Thoracic aorta (tissue), 2 donors: ENCODE measurements at regions not wholly inside any gene's neighbourhood (a gene's known extent, or its start where the extent isn't known, plus 50 kb on each side); places are given as distances from the start of the nearest gene placed in this dataset.

Experiments used
- ATAC-seq: fragments of 150-250 bp; one replicate; pipeline ENCODE4 v1.8.0; 2017; ENCODE audit warnings: low read depth; ENCODE audit not compliant: insufficient number of reproducible peaks, low FRiP score
- DNase-seq: peaks from one replicate; pipeline ENCODE4 v3.0.0-alpha.2; 2020; ENCODE audit warnings: low spot score
- H3K27ac ChIP-seq, 2 donors: fragments of 200-600 bp; sonication (generic); 1 replicate in 1 of 2; 2 replicates in 1 of 2; pipeline ENCODE4 v1.5.1; 2016; ENCODE audit warnings: mild to moderate bottlenecking in 2 of 2, moderate library complexity in 2 of 2
- H3K27me3 ChIP-seq: fragments of 200-600 bp; sonication (generic); replicated peaks from 2 replicates; pipeline ENCODE4 v1.6.0; 2016; ENCODE audit warnings: mild to moderate bottlenecking; ENCODE audit not compliant: insufficient read depth
- H3K36me3 ChIP-seq: fragments of 200-600 bp; sonication (generic); one replicate; pipeline ENCODE4 v1.5.1; 2016
- H3K4me1 ChIP-seq, 2 donors: fragments of 200-600 bp; sonication (generic); 1 replicate in 1 of 2; 2 replicates in 1 of 2; pipeline versions ENCODE4 v1.5.1 to v1.6.0; 2016; ENCODE audit warnings: low read depth in 2 of 2, mild to moderate bottlenecking in 1 of 2; ENCODE audit not compliant: control insufficient read depth in 1 of 2
- H3K4me3 ChIP-seq: fragments of 200-600 bp; sonication (generic); 2 replicates; pipeline ENCODE4 v1.5.1; 2016; ENCODE audit warnings: mild to moderate bottlenecking
- H3K9me3 ChIP-seq: fragments of 200-600 bp; sonication (generic); 2 replicates; pipeline ENCODE4 v1.5.1; 2016
- CTCF ChIP-seq: fragments of 200-600 bp; sonication (generic); IDR thresholded peaks from one replicate; pipeline ENCODE4 v1.5.1; 2019; ENCODE audit warnings: antibody characterized with exemption

DNA sequence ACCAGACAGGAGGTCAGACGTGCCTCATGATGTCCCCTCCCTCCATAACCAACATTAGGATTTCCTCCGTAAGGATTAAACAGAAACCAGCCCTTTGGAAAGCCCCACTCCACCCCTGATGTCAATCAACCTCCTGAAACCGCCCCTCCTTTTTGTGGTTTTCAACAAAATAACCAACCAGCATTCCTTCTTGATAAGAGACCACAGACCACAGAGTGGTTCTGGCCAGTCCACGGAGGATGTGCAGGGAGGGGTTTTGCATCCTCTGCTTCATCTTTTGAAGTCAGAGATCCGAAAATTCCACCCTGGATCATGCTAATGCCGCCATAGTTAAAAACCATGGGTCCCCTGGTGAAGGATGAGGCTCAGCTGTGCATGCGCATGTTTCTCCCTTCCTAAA lies 180.0 kb upstream of the CCDC150 start:
- no peaks in the 10 kb centered on the region for H3K9me3 ChIP-seq
- no peaks in the 10 kb centered on the region for H3K36me3 ChIP-seq
- no peaks in the 10 kb centered on the region for H3K4me1 ChIP-seq
- ATAC-seq (no peak), DNase-seq (no peak)
- no peaks in the 10 kb centered on the region for H3K27me3 ChIP-seq
- no peak for TF ChIP-seq CTCF
- no peak overlapping the region for H3K27ac ChIP-seq
- no peak overlapping the region for H3K4me3 ChIP-seq

GRCh38 chr2:196463706-196464105 lies 175.8 kb upstream of the CCDC150 start:
- Histone ChIP-seq H3K27me3 (no peaks in the 10 kb centered on the region), H3K36me3 (no peaks in the 10 kb centered on the region), H3K4me1 (no peaks in the 10 kb centered on the region), H3K9me3 (no peaks in the 10 kb centered on the region), H3K4me3 (no peak overlapping the region), H3K27ac (no peak overlapping the region)
- DNase-seq: no peak
- TF ChIP-seq CTCF: no peak
- ATAC-seq: no peak

GRCh38 chr2:196464311-196464710 lies 175.2 kb upstream of the CCDC150 start:
- no peaks in the 10 kb centered on the region for H3K27me3 ChIP-seq
- no peaks in the 10 kb centered on the region for H3K4me1 ChIP-seq
- no peak overlapping the region for H3K27ac ChIP-seq
- no peak for ATAC-seq
- no peak for DNase-seq
- H3K4me3 ChIP-seq: no peak overlapping the region
- no peak for TF ChIP-seq CTCF
- no peaks in the 10 kb centered on the region for H3K36me3 ChIP-seq
- H3K9me3 ChIP-seq: no peaks in the 10 kb centered on the region

DNA sequence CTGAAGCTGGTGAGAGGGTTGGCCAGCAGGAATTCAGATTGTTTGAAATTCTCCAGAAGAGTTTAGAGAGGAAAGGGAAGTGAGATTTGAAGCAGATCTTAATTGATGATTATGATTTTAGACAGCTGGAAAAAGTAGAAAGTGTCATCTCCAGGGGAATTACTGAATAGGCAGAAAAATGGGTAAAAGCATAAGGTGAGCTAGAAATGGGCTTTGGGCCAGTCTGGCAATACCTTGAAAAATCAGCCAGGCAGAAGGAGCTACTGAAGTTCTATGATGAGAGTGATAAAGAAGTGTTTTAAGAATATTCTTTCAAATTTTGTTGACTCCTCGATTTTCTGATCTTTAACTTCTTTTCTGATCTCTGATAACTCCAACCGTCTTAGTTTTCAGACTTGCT lies 172.9 kb upstream of the CCDC150 start:
- no peak overlapping the region for H3K4me3 ChIP-seq
- no peak for DNase-seq
- H3K36me3 ChIP-seq: no peaks in the 10 kb centered on the region
- ATAC-seq: no peak
- no peaks in the 10 kb centered on the region for H3K27me3 ChIP-seq
- no peak for TF ChIP-seq CTCF
- H3K27ac ChIP-seq: no peak overlapping the region
- H3K4me1 ChIP-seq: no peaks in the 10 kb centered on the region
- H3K9me3 ChIP-seq: no peaks in the 10 kb centered on the region

DNA sequence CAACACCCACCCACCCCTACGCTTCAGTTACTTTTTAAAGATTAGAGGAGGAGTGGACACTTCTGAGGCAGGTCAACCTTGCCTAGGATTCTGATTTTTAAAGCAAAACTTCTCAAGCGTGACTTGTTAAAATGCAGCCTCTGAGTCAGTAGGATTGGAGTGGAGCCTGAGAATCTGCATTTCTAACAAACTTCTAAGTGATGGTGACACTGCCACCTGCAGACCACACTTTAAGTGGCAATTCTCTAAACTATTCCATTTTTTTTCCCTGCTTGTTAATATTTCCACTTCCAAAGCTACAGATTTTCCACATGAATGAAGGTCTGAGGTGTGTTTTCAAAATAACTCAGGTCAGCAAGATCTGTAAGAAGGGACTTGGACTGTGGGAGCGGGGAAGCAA lies 171.1 kb upstream of the CCDC150 start:
- Histone ChIP-seq H3K4me1 (peaks cover under 1 to 7% of the 10 kb centered on the region in 2 donors), H3K9me3 (no peaks in the 10 kb centered on the region), H3K27ac (no peak overlapping the region), H3K36me3 (no peaks in the 10 kb centered on the region), H3K4me3 (no peak overlapping the region), H3K27me3 (no peaks in the 10 kb centered on the region)
- TF ChIP-seq CTCF: no peak
- no peak for DNase-seq
- no peak for ATAC-seq
